OCI-LY3 (cell line): ENCODE measurements at regions not wholly inside any gene's neighbourhood (a gene's known extent, or its start where the extent isn't known, plus 50 kb on each side); places are given as distances from the start of the nearest gene placed in this dataset.

Experiments
- H2AFZ ChIP-seq: fragments of 200-600, 300-600 bp; shearing (Covaris generic); 2 replicates; pipeline ENCODE4 v1.6.0; 2014; ENCODE audit warnings: antibody characterized with exemption, low read depth, low read length
- H3K27ac ChIP-seq: fragments of 200-600, 300-600 bp; sonication (generic); 2 replicates; pipeline ENCODE4 v1.5.1; 2014; ENCODE audit warnings: mild to moderate bottlenecking, low read length, moderate library complexity, mixed read lengths
- H3K27me3 ChIP-seq: fragments of 200-600, 300-600 bp; sonication (generic); 2 replicates; pipeline ENCODE4 v1.6.1; 2014; ENCODE audit warnings: low read depth, low read length, mixed read lengths
- H3K36me3 ChIP-seq: fragments of 200-600, 300-600 bp; sonication (generic); replicated peaks from 2 replicates; pipeline ENCODE3; 2014; ENCODE audit warnings: low read depth, low read length, mixed read lengths
- H3K4me1 ChIP-seq: fragments of 300-600, 200-600 bp; sonication (generic); 2 replicates; pipeline ENCODE4 v1.6.1; 2014; ENCODE audit warnings: low read length, mixed read lengths
- H3K4me2 ChIP-seq: fragments of 200-600, 300-600 bp; sonication (generic); 2 replicates; pipeline ENCODE4 v1.6.1; 2014; ENCODE audit warnings: low read length, mixed read lengths
- H3K4me3 ChIP-seq: fragments of 300-600, 200-600 bp; sonication (generic); 2 replicates; pipeline ENCODE4 v1.5.1; 2014; ENCODE audit warnings: antibody characterized with exemption, mild to moderate bottlenecking, low read length, moderate library complexity
- H3K79me2 ChIP-seq: fragments of 300-600, 200-600 bp; shearing (Covaris generic); 2 replicates; pipeline ENCODE4 v1.6.1; 2014; ENCODE audit warnings: mild to moderate bottlenecking, low read length, mixed read lengths
- H3K9ac ChIP-seq: fragments of 300-600, 200-600 bp; shearing (Covaris generic); 2 replicates; pipeline ENCODE4 v1.6.0; 2014; ENCODE audit warnings: mild to moderate bottlenecking, low read length, moderate library complexity
- H3K9me3 ChIP-seq: fragments of 200-600, 300-600 bp; shearing (Covaris generic); 2 replicates; pipeline ENCODE4 v1.6.1; 2014; ENCODE audit warnings: low read length, mixed read lengths; ENCODE audit not compliant: insufficient read depth
- H4K20me1 ChIP-seq: fragments of 200-600, 300-600 bp; sonication (generic); 2 replicates; pipeline ENCODE4 v1.6.1; 2016; ENCODE audit warnings: low read length, mixed read lengths; ENCODE audit not compliant: insufficient read depth
- EZH2phosphoT487 ChIP-seq: fragments of 200-600 bp; shearing (Covaris generic); IDR thresholded peaks from 2 replicates; pipeline ENCODE4 v1.6.1; 2018; ENCODE audit warnings: antibody characterized with exemption, mixed run types, low read depth
- TF ChIP-seq, protein P1 (sequence below): fragments of 200-600, 300-600 bp; sonication (generic); IDR thresholded peaks from 2 replicates; pipeline ENCODE4 v1.5.1; 2014; ENCODE audit warnings: antibody characterized with exemption, low read length, low read depth

DNA sequence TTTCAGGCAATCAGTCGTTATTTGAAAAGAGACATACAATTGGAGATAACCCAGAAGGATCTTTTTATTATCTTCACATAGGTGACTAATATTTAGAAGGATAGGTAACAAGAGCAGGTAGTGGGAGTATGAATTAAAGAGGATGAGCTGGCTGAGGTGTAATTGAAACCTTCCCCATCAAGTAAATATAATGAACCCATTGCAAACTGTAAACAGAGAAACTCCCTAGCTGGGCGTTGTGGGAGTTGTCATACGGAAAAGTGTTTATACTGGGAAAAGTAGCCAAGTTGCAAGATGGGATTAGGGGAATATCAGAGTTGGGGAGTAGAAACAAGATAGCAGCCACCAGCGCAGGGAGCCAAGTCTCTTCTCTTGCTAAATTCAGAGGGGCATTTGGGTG, 448.4 kb downstream of the COG6 start:
- peaks cover 3% of the 10 kb centered on the region; the same call in 1 of the 2 replicates for H3K9me3 ChIP-seq
- no peaks in the 10 kb centered on the region for H4K20me1 ChIP-seq
- H3K27me3 ChIP-seq, result peaks cover 49% of the 10 kb centered on the region
- no peak overlapping the region for H2AFZ ChIP-seq
- H3K79me2 ChIP-seq, result no peaks in the 10 kb centered on the region
- H3K4me2 ChIP-seq, result no peak overlapping the region
- no peak overlapping the region for H3K9ac ChIP-seq
- H3K4me1 ChIP-seq, result peaks cover 37% of the 10 kb centered on the region
- peaks cover 5% of the 10 kb centered on the region for H3K36me3 ChIP-seq
- H3K4me3 ChIP-seq, result no peak overlapping the region
- no peak for TF ChIP-seq EZH2phosphoT487
- no peak overlapping the region for H3K27ac ChIP-seq

DNA sequence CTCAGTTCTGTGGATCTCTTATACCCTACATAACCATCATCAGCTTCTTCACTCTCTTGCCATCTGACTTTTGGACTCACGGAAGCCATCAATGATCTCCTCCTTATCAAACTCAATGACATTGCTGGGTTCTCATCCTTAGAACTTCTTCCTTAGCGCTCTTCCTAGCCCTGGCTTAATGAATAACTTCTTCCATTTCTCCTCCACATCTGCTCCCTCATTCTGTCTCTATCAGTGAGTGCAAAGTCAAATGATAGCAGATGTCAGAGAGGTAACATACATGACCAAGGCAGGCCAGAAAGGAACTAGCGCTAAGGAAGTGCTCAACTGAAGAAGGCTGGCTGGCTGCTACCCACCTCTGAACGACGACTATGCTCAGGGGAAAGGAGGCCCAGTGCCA, 449.8 kb downstream of the COG6 start:
- no peak overlapping the region for H3K4me2 ChIP-seq
- peaks cover 48% of the 10 kb centered on the region for H3K4me1 ChIP-seq
- H3K79me2 ChIP-seq, result no peaks in the 10 kb centered on the region
- TF ChIP-seq, protein P1, sequence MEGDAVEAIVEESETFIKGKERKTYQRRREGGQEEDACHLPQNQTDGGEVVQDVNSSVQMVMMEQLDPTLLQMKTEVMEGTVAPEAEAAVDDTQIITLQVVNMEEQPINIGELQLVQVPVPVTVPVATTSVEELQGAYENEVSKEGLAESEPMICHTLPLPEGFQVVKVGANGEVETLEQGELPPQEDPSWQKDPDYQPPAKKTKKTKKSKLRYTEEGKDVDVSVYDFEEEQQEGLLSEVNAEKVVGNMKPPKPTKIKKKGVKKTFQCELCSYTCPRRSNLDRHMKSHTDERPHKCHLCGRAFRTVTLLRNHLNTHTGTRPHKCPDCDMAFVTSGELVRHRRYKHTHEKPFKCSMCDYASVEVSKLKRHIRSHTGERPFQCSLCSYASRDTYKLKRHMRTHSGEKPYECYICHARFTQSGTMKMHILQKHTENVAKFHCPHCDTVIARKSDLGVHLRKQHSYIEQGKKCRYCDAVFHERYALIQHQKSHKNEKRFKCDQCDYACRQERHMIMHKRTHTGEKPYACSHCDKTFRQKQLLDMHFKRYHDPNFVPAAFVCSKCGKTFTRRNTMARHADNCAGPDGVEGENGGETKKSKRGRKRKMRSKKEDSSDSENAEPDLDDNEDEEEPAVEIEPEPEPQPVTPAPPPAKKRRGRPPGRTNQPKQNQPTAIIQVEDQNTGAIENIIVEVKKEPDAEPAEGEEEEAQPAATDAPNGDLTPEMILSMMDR, result no peak
- no peak for TF ChIP-seq EZH2phosphoT487
- H4K20me1 ChIP-seq, result no peaks in the 10 kb centered on the region
- no peak overlapping the region for H2AFZ ChIP-seq
- H3K4me3 ChIP-seq, result no peak overlapping the region
- H3K27me3 ChIP-seq, result peaks cover 46% of the 10 kb centered on the region
- no peak overlapping the region for H3K27ac ChIP-seq
- no peak overlapping the region for H3K9ac ChIP-seq
- peaks cover under 1% of the 10 kb centered on the region; the same call in 1 of the 2 replicates for H3K9me3 ChIP-seq
- H3K36me3 ChIP-seq, result peaks cover under 1% of the 10 kb centered on the region

DNA sequence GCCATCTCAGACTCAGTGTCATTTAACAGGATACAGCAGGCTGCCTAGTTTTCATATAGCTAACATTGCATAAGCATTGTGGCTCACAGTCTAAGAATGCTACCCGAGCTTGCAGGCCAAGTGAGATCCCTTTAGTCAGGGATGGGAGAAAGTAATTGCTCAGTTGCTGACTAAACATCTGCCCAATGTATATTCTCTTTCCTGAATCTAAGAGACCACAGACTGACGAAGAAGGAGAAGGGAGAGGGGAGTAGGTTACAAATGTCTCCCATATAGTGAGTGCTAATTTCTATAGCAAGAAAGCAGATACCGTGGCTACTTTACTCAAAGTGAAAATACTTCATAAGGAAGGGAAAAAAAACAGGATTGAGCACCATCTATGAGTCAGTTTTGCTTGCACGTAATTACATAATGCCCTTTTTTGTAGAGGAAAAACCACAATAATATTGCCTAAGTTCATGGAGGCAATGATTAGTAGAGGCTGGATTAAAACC, 453.9 kb downstream of the COG6 start:
- no peaks in the 10 kb centered on the region for H3K36me3 ChIP-seq
- H3K27ac ChIP-seq, result no peak overlapping the region
- no peak for TF ChIP-seq EZH2phosphoT487
- TF ChIP-seq, protein P1, result no peak
- no peaks in the 10 kb centered on the region for H3K79me2 ChIP-seq
- H3K4me3 ChIP-seq, result no peak overlapping the region
- peaks cover 22% of the 10 kb centered on the region for H3K4me1 ChIP-seq
- no peak overlapping the region for H2AFZ ChIP-seq
- H3K27me3 ChIP-seq, result peaks cover 36% of the 10 kb centered on the region
- H3K9me3 ChIP-seq, result no peaks in the 10 kb centered on the region
- peak overlapping the region; percentile 33 for H3K4me2 ChIP-seq
- H4K20me1 ChIP-seq, result no peaks in the 10 kb centered on the region
- H3K9ac ChIP-seq, result no peak overlapping the region

DNA sequence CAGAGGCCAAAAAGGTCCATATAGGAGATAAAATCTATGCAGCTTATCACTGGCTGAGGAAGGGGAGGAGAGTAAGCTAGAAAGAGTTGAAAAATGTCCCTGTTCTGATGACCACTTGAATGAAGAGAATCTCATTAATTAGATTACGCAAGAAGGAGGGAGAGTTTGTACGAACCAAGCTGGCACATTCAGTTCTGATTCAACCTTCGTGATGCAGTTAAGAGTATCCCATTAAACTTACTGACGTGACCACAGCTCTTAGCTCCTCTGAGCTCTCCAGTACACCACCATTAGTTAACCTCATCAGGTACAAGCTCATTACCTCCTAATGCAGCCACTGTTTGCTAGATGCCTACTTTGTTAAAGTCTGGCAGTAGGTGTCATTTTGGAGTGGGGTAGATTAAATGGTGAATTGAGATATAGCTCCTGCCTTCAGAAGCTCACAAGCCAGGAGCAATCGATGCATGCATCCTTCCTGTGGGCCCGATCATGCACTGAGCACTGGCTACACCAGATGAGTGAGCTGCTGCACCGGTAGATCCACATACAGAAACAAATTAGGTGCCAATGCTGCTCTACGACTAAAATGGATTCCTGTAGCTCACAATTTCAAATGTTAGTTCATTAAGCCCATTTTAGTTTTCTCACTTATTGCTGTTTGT, 458.3 kb downstream of the COG6 start:
- Histone ChIP-seq H3K9ac (no peak overlapping the region), H3K27me3 (peaks cover 4% of the 10 kb centered on the region; the same call in 1 of the 2 replicates), H3K4me3 (no peak overlapping the region), H3K79me2 (no peaks in the 10 kb centered on the region), H3K36me3 (no peaks in the 10 kb centered on the region), H3K4me1 (peaks cover 22% of the 10 kb centered on the region), H3K27ac (no peak overlapping the region), H4K20me1 (no peaks in the 10 kb centered on the region), H3K9me3 (no peaks in the 10 kb centered on the region), H3K4me2 (no peak overlapping the region), H2AFZ (no peak overlapping the region)
- TF ChIP-seq, protein P1, result no peak
- TF ChIP-seq EZH2phosphoT487, result no peak
